Nephron (organoid): ENCODE measurements at regions not wholly inside any gene's neighbourhood (a gene's known extent, or its start where the extent isn't known, plus 50 kb on each side); places are given as distances from the start of the nearest gene placed in this dataset.

Experiments
- H3K27ac Mint-ChIP-seq, 3 experiments: 2 replicates each; pipeline ENCODE4 v1.8.0; 2020; ENCODE audit warnings: mixed read lengths in 3 of 3, mild to moderate bottlenecking in 2 of 3, moderate library complexity in 1 of 3
- H3K27me3 Mint-ChIP-seq: 2 replicates; pipeline ENCODE4 v1.8.0; 2021; ENCODE audit warnings: low read depth, mild to moderate bottlenecking, moderate library complexity, mixed read lengths
- H3K36me3 Mint-ChIP-seq: 2 replicates; pipeline ENCODE4 v1.8.0; 2020; ENCODE audit warnings: low read depth, mixed read lengths
- H3K4me1 Mint-ChIP-seq: 2 replicates; pipeline ENCODE4 v1.8.0; 2020; ENCODE audit warnings: mixed read lengths
- H3K4me3 Mint-ChIP-seq, 3 experiments: 2 replicates each; pipeline ENCODE4 v1.8.0; 2020; ENCODE audit warnings: mild to moderate bottlenecking in 3 of 3, mixed read lengths in 3 of 3, moderate library complexity in 2 of 3
- H3K9me3 Mint-ChIP-seq: 2 replicates; pipeline ENCODE4 v1.8.0; 2020; ENCODE audit warnings: mixed read lengths
- TF ChIP-seq, protein P1 (sequence below), 3 experiments: fragments of 200-600 bp; sonication (generic); IDR thresholded peaks; one replicate each; pipeline ENCODE4 v1.5.0; 2021; ENCODE audit warnings: antibody characterized with exemption in 3 of 3; ENCODE audit not compliant: unreplicated experiment in 3 of 3

DNA sequence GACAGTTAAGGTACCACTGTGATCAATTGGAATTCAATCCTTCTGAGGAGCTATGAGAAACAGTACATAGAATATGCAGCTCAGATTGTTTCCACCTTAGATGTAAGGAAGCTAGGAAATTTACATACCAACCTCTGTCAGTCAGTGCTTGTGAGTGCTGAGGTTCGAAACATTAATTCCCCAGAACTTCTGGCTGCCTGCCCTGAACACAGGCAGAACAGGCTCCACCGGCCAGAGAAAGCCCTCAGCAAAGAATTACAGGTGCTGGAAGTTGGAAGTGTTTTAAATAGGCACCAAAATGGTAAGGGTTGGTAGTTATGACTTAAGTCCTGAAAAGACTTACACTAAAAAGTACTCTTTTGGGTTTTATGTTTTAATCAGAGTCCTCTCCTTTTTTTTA is 651.8 kb downstream of the C4orf33 start:
- no peak overlapping the region for H3K4me3 Mint-ChIP-seq
- H3K4me1 Mint-ChIP-seq: no peaks in the 10 kb centered on the region
- H3K9me3 Mint-ChIP-seq: no peaks in the 10 kb centered on the region
- H3K36me3 Mint-ChIP-seq: no peaks in the 10 kb centered on the region
- TF ChIP-seq, protein P1, sequence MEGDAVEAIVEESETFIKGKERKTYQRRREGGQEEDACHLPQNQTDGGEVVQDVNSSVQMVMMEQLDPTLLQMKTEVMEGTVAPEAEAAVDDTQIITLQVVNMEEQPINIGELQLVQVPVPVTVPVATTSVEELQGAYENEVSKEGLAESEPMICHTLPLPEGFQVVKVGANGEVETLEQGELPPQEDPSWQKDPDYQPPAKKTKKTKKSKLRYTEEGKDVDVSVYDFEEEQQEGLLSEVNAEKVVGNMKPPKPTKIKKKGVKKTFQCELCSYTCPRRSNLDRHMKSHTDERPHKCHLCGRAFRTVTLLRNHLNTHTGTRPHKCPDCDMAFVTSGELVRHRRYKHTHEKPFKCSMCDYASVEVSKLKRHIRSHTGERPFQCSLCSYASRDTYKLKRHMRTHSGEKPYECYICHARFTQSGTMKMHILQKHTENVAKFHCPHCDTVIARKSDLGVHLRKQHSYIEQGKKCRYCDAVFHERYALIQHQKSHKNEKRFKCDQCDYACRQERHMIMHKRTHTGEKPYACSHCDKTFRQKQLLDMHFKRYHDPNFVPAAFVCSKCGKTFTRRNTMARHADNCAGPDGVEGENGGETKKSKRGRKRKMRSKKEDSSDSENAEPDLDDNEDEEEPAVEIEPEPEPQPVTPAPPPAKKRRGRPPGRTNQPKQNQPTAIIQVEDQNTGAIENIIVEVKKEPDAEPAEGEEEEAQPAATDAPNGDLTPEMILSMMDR (IDR thresholded peaks at IDR 0.05; ENCODE audit: unreplicated experiment in 3 of 3): no peak
- no peaks in the 10 kb centered on the region for H3K27me3 Mint-ChIP-seq
- H3K27ac Mint-ChIP-seq: no peak overlapping the region

DNA sequence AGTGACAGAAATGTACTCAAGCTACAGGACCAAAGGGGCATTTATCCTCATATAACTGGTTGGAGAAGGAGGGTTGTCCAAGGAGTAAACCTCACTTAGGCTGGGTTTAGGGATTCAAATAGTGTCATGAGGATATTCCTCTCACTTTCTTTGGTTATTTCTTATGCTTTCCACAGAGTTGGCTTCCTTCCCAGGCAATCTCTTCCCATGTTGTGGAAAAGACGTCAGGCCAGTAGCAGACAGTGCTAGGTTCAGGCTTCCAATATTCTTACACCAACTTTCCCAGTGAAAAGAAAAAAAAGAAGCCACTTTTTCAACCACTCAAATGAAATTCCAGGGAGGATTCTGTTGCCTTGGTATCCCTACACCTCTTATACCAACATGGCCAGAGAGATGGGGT is 653.0 kb downstream of the C4orf33 start:
- Mint-ChIP-seq H3K4me1 (no peaks in the 10 kb centered on the region), H3K9me3 (no peaks in the 10 kb centered on the region), H3K27ac (no peak overlapping the region), H3K4me3 (no peak overlapping the region), H3K27me3 (no peaks in the 10 kb centered on the region), H3K36me3 (no peaks in the 10 kb centered on the region)
- TF ChIP-seq, protein P1 (IDR thresholded peaks at IDR 0.05; ENCODE audit: unreplicated experiment in 3 of 3): no peak

DNA sequence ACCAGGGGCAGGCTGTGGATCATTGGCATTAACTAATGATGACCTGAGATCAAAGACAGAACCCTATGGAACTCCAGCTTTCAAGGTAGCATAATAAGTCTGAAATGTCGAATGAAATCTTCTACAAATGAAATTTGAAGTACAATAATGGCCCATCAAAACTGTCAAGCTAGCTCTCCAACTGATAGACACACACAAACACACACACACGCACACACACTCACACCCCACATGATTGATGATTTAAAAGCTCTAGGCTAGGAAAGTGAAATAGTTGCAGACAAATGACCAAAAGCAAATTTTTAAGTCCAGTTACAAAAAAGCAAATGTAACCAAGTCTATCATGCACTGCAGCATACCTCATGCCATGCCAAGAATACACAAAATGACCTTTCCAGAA is 655.7 kb downstream of the C4orf33 start:
- Mint-ChIP-seq H3K9me3 (no peaks in the 10 kb centered on the region), H3K36me3 (no peaks in the 10 kb centered on the region), H3K4me1 (no peaks in the 10 kb centered on the region), H3K4me3 (no peak overlapping the region), H3K27me3 (no peaks in the 10 kb centered on the region), H3K27ac (no peak overlapping the region)
- TF ChIP-seq, protein P1 (IDR thresholded peaks at IDR 0.05; ENCODE audit: unreplicated experiment in 3 of 3): no peak

DNA sequence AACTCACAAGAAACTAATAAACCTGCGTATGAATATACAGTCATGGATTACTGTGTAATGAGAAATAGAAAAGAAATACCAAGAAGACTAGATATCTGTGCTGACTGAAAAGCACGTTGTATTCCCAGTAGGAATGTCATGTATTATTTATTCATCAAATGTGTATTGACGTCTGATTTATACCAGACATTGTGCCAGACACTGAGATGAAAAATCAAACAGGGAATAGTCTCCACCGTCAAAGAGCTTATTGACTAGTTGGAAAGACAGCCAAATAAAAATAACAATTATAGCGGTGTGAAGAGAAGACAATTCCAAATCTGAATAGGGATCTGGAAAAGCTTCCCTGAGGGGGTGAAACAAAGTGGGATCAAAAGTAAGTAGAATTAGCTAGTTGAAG is 687.6 kb downstream of the C4orf33 start:
- H3K36me3 Mint-ChIP-seq: no peaks in the 10 kb centered on the region
- no peaks in the 10 kb centered on the region for H3K27me3 Mint-ChIP-seq
- no peaks in the 10 kb centered on the region for H3K9me3 Mint-ChIP-seq
- TF ChIP-seq, protein P1 (IDR thresholded peaks at IDR 0.05; ENCODE audit: unreplicated experiment in 3 of 3): no peak
- H3K4me3 Mint-ChIP-seq: no peak overlapping the region
- H3K4me1 Mint-ChIP-seq: no peaks in the 10 kb centered on the region
- H3K27ac Mint-ChIP-seq: no peak overlapping the region

DNA sequence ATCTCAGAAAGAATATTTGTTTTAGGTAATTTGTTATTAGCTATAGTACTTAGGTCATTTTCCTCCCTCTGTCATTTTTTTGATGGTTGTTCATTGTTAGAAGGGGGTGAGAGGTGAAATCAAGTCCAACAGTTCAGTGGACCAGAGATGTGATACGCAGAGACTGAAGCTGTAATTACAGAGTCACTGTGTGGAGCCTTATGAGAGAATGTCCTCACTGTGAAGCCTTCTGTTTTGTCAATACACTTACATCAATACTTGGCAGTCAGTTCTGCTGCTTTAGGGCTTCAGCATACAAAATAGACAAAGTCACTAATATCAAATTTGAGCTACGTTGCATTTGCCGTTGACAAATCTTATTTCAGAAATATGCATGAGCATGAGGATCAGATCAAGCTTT is 692.5 kb downstream of the C4orf33 start:
- H3K27me3 Mint-ChIP-seq: no peaks in the 10 kb centered on the region
- TF ChIP-seq, protein P1 (IDR thresholded peaks at IDR 0.05; ENCODE audit: unreplicated experiment in 3 of 3): no peak
- no peaks in the 10 kb centered on the region for H3K4me1 Mint-ChIP-seq
- no peaks in the 10 kb centered on the region for H3K36me3 Mint-ChIP-seq
- H3K4me3 Mint-ChIP-seq: no peak overlapping the region
- no peak overlapping the region for H3K27ac Mint-ChIP-seq
- no peaks in the 10 kb centered on the region for H3K9me3 Mint-ChIP-seq

DNA sequence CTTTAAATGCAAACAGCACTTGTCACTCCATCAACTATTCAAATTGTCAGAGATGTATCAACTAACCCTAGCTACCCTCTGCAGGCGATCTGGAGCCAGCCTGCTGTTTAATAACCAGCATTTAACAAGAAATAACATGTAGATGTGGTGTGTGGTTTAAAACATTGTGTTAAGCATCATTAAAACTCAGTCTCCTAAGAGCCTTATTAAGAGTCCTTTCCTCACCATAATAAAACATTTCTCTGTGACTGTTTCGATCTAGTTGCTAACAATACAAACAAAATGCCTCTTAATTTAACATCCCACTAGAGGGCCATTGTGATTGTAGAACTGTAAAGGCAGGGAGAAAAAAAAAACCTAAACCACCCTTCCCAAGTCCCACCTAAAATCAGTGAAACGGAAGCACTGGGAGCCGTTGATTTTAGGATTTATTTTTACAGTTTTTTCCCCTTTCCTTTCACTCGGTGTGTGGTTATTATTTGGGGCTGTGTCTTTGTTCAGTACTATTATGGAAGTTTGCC is 708.6 kb downstream of the C4orf33 start:
- H3K4me3 Mint-ChIP-seq: no peak overlapping the region
- TF ChIP-seq, protein P1 (IDR thresholded peaks at IDR 0.05; ENCODE audit: unreplicated experiment in 3 of 3): no peak
- H3K27me3 Mint-ChIP-seq: no peaks in the 10 kb centered on the region
- no peaks in the 10 kb centered on the region for H3K36me3 Mint-ChIP-seq
- H3K9me3 Mint-ChIP-seq: no peaks in the 10 kb centered on the region
- H3K27ac Mint-ChIP-seq: no peak overlapping the region
- no peaks in the 10 kb centered on the region for H3K4me1 Mint-ChIP-seq
